ENCODE measurements at regions not wholly inside any gene's neighbourhood (a gene's known extent, or its start where the extent isn't known, plus 50 kb on each side); places are given as distances from the start of the nearest gene placed in this dataset.
A peak's percentile ranks its signal among the peaks of the same experiment; 100 is the strongest.
"Not testable (repeated sequence)": the region's sequence is repeated elsewhere in the genome, so short reads cannot be mapped to it uniquely, and the experiment has no call there.

- no peak overlapping the region for H3K4me3 ChIP-seq (ENCODE audit: low read length)
- peak; percentile 56 for DNase-seq (ENCODE audit: low read depth)
- TF ChIP-seq CTCF (IDR thresholded peaks at IDR 0.05; ENCODE audit: insufficient read depth, low read depth, low read length, missing control alignments), result no peak
Measured at GRCh38 chr14:61147381-61147821, 133.7 kb downstream of the TMEM30B start.

- H3K4me3 ChIP-seq (ENCODE audit: low read length), result no peak overlapping the region
- no peak for DNase-seq (ENCODE audit: low read depth)
- TF ChIP-seq CTCF (IDR thresholded peaks at IDR 0.05; ENCODE audit: insufficient read depth, low read depth, low read length, missing control alignments), result no peak
Measured at GRCh38 chr14:61146899-61147298, 134.2 kb downstream of the TMEM30B start.

- DNase-seq (ENCODE audit: low read depth), result peak; percentile 76
- no peak overlapping the region for H3K4me3 ChIP-seq (ENCODE audit: low read length)
Measured at GRCh38 chr14:61145903-61146481, 135.1 kb downstream of the TMEM30B start.

GRCh38 chr14:61145034-61145902, 135.9 kb downstream of the TMEM30B start:
- H3K4me3 ChIP-seq (ENCODE audit: low read length), result peak overlapping the region; percentile 6
- peak; percentile 87 for DNase-seq (ENCODE audit: low read depth)
- TF ChIP-seq CTCF (IDR thresholded peaks at IDR 0.05; ENCODE audit: insufficient read depth, low read depth, low read length, missing control alignments), result no peak

More at GRCh38 chr14:61145903-61146481, 135.1 kb downstream of the TMEM30B start:
- TF ChIP-seq CTCF (IDR thresholded peaks at IDR 0.05; ENCODE audit: insufficient read depth, low read depth, low read length, missing control alignments), result no peak

- DNase-seq (ENCODE audit: low read depth), result not testable (repeated sequence)
Measured at GRCh38 chr14:61144117-61145033, 136.8 kb downstream of the TMEM30B start.

GRCh38 chr14:61140872-61141271, 140.3 kb downstream of the TMEM30B start:
- no peak overlapping the region for H3K4me3 ChIP-seq (ENCODE audit: low read length)
- no peak for TF ChIP-seq CTCF (IDR thresholded peaks at IDR 0.05; ENCODE audit: insufficient read depth, low read depth, low read length, missing control alignments)
- DNase-seq (ENCODE audit: low read depth), result peak; percentile 54

More at GRCh38 chr14:61144117-61145033, 136.8 kb downstream of the TMEM30B start:
- H3K4me3 ChIP-seq (ENCODE audit: low read length), result not testable (repeated sequence)

GRCh38 chr14:61140271-61140670, 140.9 kb downstream of the TMEM30B start:
- no peak overlapping the region for H3K4me3 ChIP-seq (ENCODE audit: low read length)
- no peak for DNase-seq (ENCODE audit: low read depth)
- TF ChIP-seq CTCF (IDR thresholded peaks at IDR 0.05; ENCODE audit: insufficient read depth, low read depth, low read length, missing control alignments), result no peak

All from epithelial cell of esophagus (primary cell).